ENCODE measurements at regions not wholly inside any gene's neighbourhood (a gene's known extent, or its start where the extent isn't known, plus 50 kb on each side); places are given as distances from the start of the nearest gene placed in this dataset.
"Not testable (repeated sequence)": the region's sequence is repeated elsewhere in the genome, so short reads cannot be mapped to it uniquely, and the experiment has no call there.

DNA sequence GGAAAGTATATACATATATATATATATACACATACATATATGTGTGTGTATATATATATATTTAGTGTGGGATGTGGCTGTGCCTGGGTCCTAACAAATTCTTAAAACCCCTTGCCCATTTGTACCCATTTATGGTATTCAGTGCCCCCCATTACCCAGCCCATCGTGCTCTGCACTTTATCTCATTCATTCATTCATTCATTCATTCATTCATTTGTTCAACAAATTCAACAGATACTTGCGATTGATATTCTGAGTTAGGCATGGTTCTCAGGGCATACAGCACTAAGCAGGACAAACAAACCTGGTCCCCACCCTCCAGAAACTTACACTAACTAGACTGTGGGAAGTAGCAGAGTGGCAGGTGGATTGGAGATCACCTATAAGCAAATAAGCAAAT lies 56.6 kb upstream of the LMO2 start:
- Histone ChIP-seq H3K79me2 (ENCODE audit: control insufficient read depth, insufficient read depth, low read length) (no peaks in the 10 kb centered on the region), H4K20me1 (replicated peaks; ENCODE audit: control insufficient read depth, extremely low read depth, insufficient read depth, low read length) (no peaks in the 10 kb centered on the region), H3K4me1 (ENCODE audit: control insufficient read depth, extremely low read depth, insufficient read depth, low read length) (peaks cover 9% of the 10 kb centered on the region), H3K9me3 (replicated peaks; ENCODE audit: control insufficient read depth, insufficient read depth, low read length) (no peaks in the 10 kb centered on the region), H3K4me3 (replicated peaks in 1 of 3; ENCODE audit: insufficient read depth in 1 of 3, low read depth in 1 of 3, low read length in 3 of 3) (no peak overlapping the region), H3K27ac (ENCODE audit: insufficient read depth, low read depth, low read length) (no peak overlapping the region), H2AFZ (ENCODE audit: low read depth, low read length) (no peak overlapping the region), H3K4me2 (ENCODE audit: insufficient read depth, low read length) (no peak overlapping the region), H3K9me1 (replicated peaks; ENCODE audit: control insufficient read depth, extremely low read depth, insufficient read depth, low read length) (no peaks in the 10 kb centered on the region), H3K9ac (replicated peaks; ENCODE audit: extremely low read depth, insufficient read depth, low read length) (no peak overlapping the region), H3K27me3 (ENCODE audit: control insufficient read depth in 2 of 2, insufficient read depth in 2 of 2, low read length in 2 of 2) (no peaks in the 10 kb centered on the region), H3K36me3 (ENCODE audit: control insufficient read depth in 2 of 2, extremely low read depth in 1 of 2, insufficient read depth in 2 of 2, low read length in 2 of 2) (no peaks in the 10 kb centered on the region)
- intact Hi-C loops (cut with micrococcal nuclease): no loop called here
- FAIRE-seq (no peak), DNase-seq (ENCODE audit: low read depth, low spot score) (no peak)
- CTCF ChIA-PET: no interaction called here
- no peak for TF ChIP-seq MAX (IDR thresholded peaks at IDR 0.05; ENCODE audit: insufficient read depth, insufficient read length)
- TF ChIP-seq MYC (IDR thresholded peaks at IDR 0.05; ENCODE audit: low read depth, low read length): no peak
- TF ChIP-seq CTCF (IDR thresholded peaks at IDR 0.05; ENCODE audit: extremely low read depth in 1 of 2, insufficient read depth in 1 of 2, low read depth in 1 of 2, low read length in 2 of 2): no peak
- no peak for TF ChIP-seq GATA2 (IDR thresholded peaks at IDR 0.05; ENCODE audit: insufficient read depth, insufficient read length, low read depth, low read length)
- no peak for TF ChIP-seq JUN (IDR thresholded peaks at IDR 0.05; ENCODE audit: borderline replicate concordance, insufficient read depth, insufficient read length, low read depth)
- no peak for TF ChIP-seq POLR2A (IDR thresholded peaks at IDR 0.05; ENCODE audit: low read depth, low read length)
- no peak for TF ChIP-seq FOS (IDR thresholded peaks at IDR 0.05; ENCODE audit: borderline replicate concordance, insufficient read depth, low read length)
- TF ChIP-seq EZH2 (IDR thresholded peaks at IDR 0.05; ENCODE audit: borderline replicate concordance, low read depth, low read length, severe bottlenecking): no peak
- TF ChIP-seq POLR2AphosphoS5 (IDR thresholded peaks at IDR 0.05; ENCODE audit: insufficient read depth, low read depth, low read length): no peak
- POLR2A ChIA-PET: no interaction called here
- BruUV-seq (replicated peaks): no TSS peak
- dilution Hi-C loops (cut with MboI; ENCODE audit: extremely low pct_ligation_motif_present, low sequenced_read_pairs): no loop called here

- H3K9me3 ChIP-seq (replicated peaks; ENCODE audit: control insufficient read depth, insufficient read depth, low read length); H3K4me1 ChIP-seq (ENCODE audit: control insufficient read depth, extremely low read depth, insufficient read depth, low read length); DNase-seq (ENCODE audit: low read depth, low spot score); intact Hi-C loops (cut with micrococcal nuclease); H3K27ac ChIP-seq (ENCODE audit: insufficient read depth, low read depth, low read length); dilution Hi-C loops (cut with MboI; ENCODE audit: extremely low pct_ligation_motif_present, low sequenced_read_pairs); H2AFZ ChIP-seq (ENCODE audit: low read depth, low read length); H4K20me1 ChIP-seq (replicated peaks; ENCODE audit: control insufficient read depth, extremely low read depth, insufficient read depth, low read length); H3K79me2 ChIP-seq (ENCODE audit: control insufficient read depth, insufficient read depth, low read length); H3K27me3 ChIP-seq (ENCODE audit: control insufficient read depth in 2 of 2, insufficient read depth in 2 of 2, low read length in 2 of 2); H3K4me3 ChIP-seq (replicated peaks in 1 of 3; ENCODE audit: insufficient read depth in 1 of 3, low read depth in 1 of 3, low read length in 3 of 3); BruUV-seq (replicated peaks); H3K4me2 ChIP-seq (ENCODE audit: insufficient read depth, low read length); POLR2A ChIA-PET; H3K9ac ChIP-seq (replicated peaks; ENCODE audit: extremely low read depth, insufficient read depth, low read length); H3K9me1 ChIP-seq (replicated peaks; ENCODE audit: control insufficient read depth, extremely low read depth, insufficient read depth, low read length); CTCF ChIA-PET; H3K36me3 ChIP-seq (ENCODE audit: control insufficient read depth in 2 of 2, extremely low read depth in 1 of 2, insufficient read depth in 2 of 2, low read length in 2 of 2); FAIRE-seq: not testable (repeated sequence)
Observed at GRCh38 chr11:33947918-33948317, 56.0 kb upstream of the LMO2 start.
